Fibroblast of lung (primary cell): ENCODE measurements at regions not wholly inside any gene's neighbourhood (a gene's known extent, or its start where the extent isn't known, plus 50 kb on each side); places are given as distances from the start of the nearest gene placed in this dataset.
"Not testable (repeated sequence)": the region's sequence is repeated elsewhere in the genome, so short reads cannot be mapped to it uniquely, and the experiment has no call there.

Source experiments
- DNase-seq, 2 donors: peaks; one replicate each; pipeline versions ENCODE4 v3.0.0 to v3.0.0-alpha.2; 2010; ENCODE audit warnings: low read depth in 2 of 2
- H2AFZ ChIP-seq: 2 replicates; pipeline ENCODE4 v1.5.1; 2012; ENCODE audit warnings: low read length, control low read depth, inconsistent platforms
- H3K27ac ChIP-seq: 2 replicates; pipeline ENCODE4 v1.5.1; 2011; ENCODE audit warnings: low read length, control low read depth; ENCODE audit not compliant: insufficient read depth
- H3K27me3 ChIP-seq: 2 replicates; pipeline ENCODE4 v1.5.1; 2011; ENCODE audit warnings: mild to moderate bottlenecking, low read length; ENCODE audit not compliant: control insufficient read depth, insufficient read depth
- H3K36me3 ChIP-seq: 2 replicates; pipeline ENCODE4 v1.5.1; 2011; ENCODE audit warnings: low read length; ENCODE audit not compliant: control insufficient read depth, insufficient read depth
- H3K4me1 ChIP-seq: 2 replicates; pipeline ENCODE4 v1.5.1; 2011; ENCODE audit warnings: low read length; ENCODE audit not compliant: control insufficient read depth, insufficient read depth; ENCODE audit errors: extremely low read depth
- H3K4me2 ChIP-seq: 2 replicates; pipeline ENCODE4 v1.5.1; 2011; ENCODE audit warnings: low read length, control low read depth; ENCODE audit not compliant: insufficient read depth; ENCODE audit errors: extremely low read depth
- H3K4me3 ChIP-seq, 4 experiments: fragments of 200-600 bp in 1 of 4; sonication (generic) in 1 of 4; replicated peaks in 1 of 4; 2 replicates each; pipeline ENCODE4 v1.5.1; 2011 to 2016; ENCODE audit warnings: low read length in 4 of 4, low read depth in 3 of 4, mild to moderate bottlenecking in 3 of 4, control low read depth in 2 of 4, inconsistent platforms in 1 of 4, mixed read lengths in 1 of 4; ENCODE audit not compliant: insufficient read depth in 1 of 4; ENCODE audit errors: control extremely low read depth in 1 of 4
- H3K79me2 ChIP-seq: 2 replicates; pipeline ENCODE4 v1.5.1; 2012; ENCODE audit warnings: mild to moderate bottlenecking, low read length, inconsistent platforms; ENCODE audit not compliant: control insufficient read depth, insufficient read depth
- H3K9ac ChIP-seq: 2 replicates; pipeline ENCODE4 v1.5.1; 2011; ENCODE audit warnings: mild to moderate bottlenecking, low read length, control low read depth; ENCODE audit not compliant: insufficient read depth
- H3K9me3 ChIP-seq: 2 replicates; pipeline ENCODE4 v1.5.1; 2012; ENCODE audit warnings: low read depth, low read length; ENCODE audit not compliant: control insufficient read depth, insufficient read depth
- H4K20me1 ChIP-seq: 2 replicates; pipeline ENCODE4 v1.5.1; 2011; ENCODE audit warnings: low read length; ENCODE audit not compliant: control insufficient read depth, insufficient read depth; ENCODE audit errors: extremely low read depth
- CTCF ChIP-seq, 2 donors: IDR thresholded peaks in 1 of 2; conservative IDR thresholded peaks in 1 of 2; 1 replicate in 1 of 2; 2 replicates in 1 of 2; pipeline ENCODE4 v1.5.1; 2011 to 2012; ENCODE audit warnings: low read length in 2 of 2, control low read depth in 1 of 2, inconsistent platforms in 1 of 2, low read depth in 1 of 2, mild to moderate bottlenecking in 1 of 2
- EZH2 ChIP-seq: IDR thresholded peaks from 2 replicates; pipeline ENCODE4 v1.5.1; 2012; ENCODE audit warnings: low read length, control low read depth, mild to moderate bottlenecking; ENCODE audit errors: missing control alignments

GRCh38 chr1:4177425-4178150 lies 277.5 kb upstream of the C1orf174 start:
- Histone ChIP-seq H2AFZ (no peak overlapping the region), H3K27ac (no peak overlapping the region), H3K9ac (no peak overlapping the region), H3K36me3 (no peaks in the 10 kb centered on the region), H3K4me3 (no peak overlapping the region), H3K9me3 (no peaks in the 10 kb centered on the region), H4K20me1 (no peaks in the 10 kb centered on the region), H3K27me3 (no peaks in the 10 kb centered on the region), H3K4me2 (no peak overlapping the region), H3K79me2 (no peaks in the 10 kb centered on the region), H3K4me1 (no peaks in the 10 kb centered on the region)
- TF ChIP-seq CTCF (conservative IDR thresholded peaks at IDR 0.05 in 1 of 2, IDR thresholded peaks at IDR 0.05 in 1 of 2; ENCODE audit: low read depth in 1 of 2, low read length in 2 of 2), result no peak
- TF ChIP-seq EZH2, result no peak
- no peak for DNase-seq

GRCh38 chr1:4178501-4179113 lies 278.5 kb upstream of the C1orf174 start:
- H4K20me1 ChIP-seq, result no peaks in the 10 kb centered on the region
- H3K9me3 ChIP-seq, result no peaks in the 10 kb centered on the region
- no peak overlapping the region for H3K4me2 ChIP-seq
- no peaks in the 10 kb centered on the region for H3K4me1 ChIP-seq
- no peaks in the 10 kb centered on the region for H3K27me3 ChIP-seq
- no peak overlapping the region for H3K4me3 ChIP-seq
- H3K79me2 ChIP-seq, result no peaks in the 10 kb centered on the region
- no peak for TF ChIP-seq CTCF (conservative IDR thresholded peaks at IDR 0.05 in 1 of 2, IDR thresholded peaks at IDR 0.05 in 1 of 2; ENCODE audit: low read depth in 1 of 2, low read length in 2 of 2)
- no peak for TF ChIP-seq EZH2
- H3K9ac ChIP-seq, result no peak overlapping the region
- no peak overlapping the region for H2AFZ ChIP-seq
- DNase-seq, result no peak
- H3K36me3 ChIP-seq, result no peaks in the 10 kb centered on the region
- H3K27ac ChIP-seq, result no peak overlapping the region

GRCh38 chr1:4179914-4180735 lies 280.1 kb upstream of the C1orf174 start:
- DNase-seq, result no peak
- H3K4me2 ChIP-seq, result no peak overlapping the region
- H3K9me3 ChIP-seq, result no peaks in the 10 kb centered on the region
- TF ChIP-seq EZH2 (no peak), CTCF (conservative IDR thresholded peaks at IDR 0.05 in 1 of 2, IDR thresholded peaks at IDR 0.05 in 1 of 2; ENCODE audit: low read depth in 1 of 2, low read length in 2 of 2) (no peak)
- H3K79me2 ChIP-seq, result no peaks in the 10 kb centered on the region
- no peaks in the 10 kb centered on the region for H3K4me1 ChIP-seq
- H3K27ac ChIP-seq, result no peak overlapping the region
- H3K9ac ChIP-seq, result no peak overlapping the region
- H3K27me3 ChIP-seq, result no peaks in the 10 kb centered on the region
- H3K36me3 ChIP-seq, result no peaks in the 10 kb centered on the region
- no peaks in the 10 kb centered on the region for H4K20me1 ChIP-seq
- H2AFZ ChIP-seq, result no peak overlapping the region
- H3K4me3 ChIP-seq, result no peak overlapping the region

GRCh38 chr1:4186486-4186885 lies 286.4 kb upstream of the C1orf174 start:
- not testable (repeated sequence) for H3K79me2 ChIP-seq, H3K27ac ChIP-seq, H3K27me3 ChIP-seq, H3K36me3 ChIP-seq, H3K9me3 ChIP-seq, H3K9ac ChIP-seq, H3K4me3 ChIP-seq, H2AFZ ChIP-seq, H3K4me2 ChIP-seq, H3K4me1 ChIP-seq, H4K20me1 ChIP-seq, DNase-seq
